ENCODE measurements at regions not wholly inside any gene's neighbourhood (a gene's known extent, or its start where the extent isn't known, plus 50 kb on each side); places are given as distances from the start of the nearest gene placed in this dataset.

GRCh38 chr4:74536557-74536956, 91.6 kb downstream of the AREG start:
- H3K4me3 ChIP-seq (ENCODE audit: low read length): no peak overlapping the region
- TF ChIP-seq CTCF (conservative IDR thresholded peaks at IDR 0.05; ENCODE audit: low read length): peak; percentile 29; the same call in 1 of the 2 replicates
- DNase-seq (ENCODE audit: low read depth): no peak

GRCh38 chr4:74537459-74537858, 92.5 kb downstream of the AREG start:
- no peak for DNase-seq (ENCODE audit: low read depth)
- no peak overlapping the region for H3K4me3 ChIP-seq (ENCODE audit: low read length)
- no peak for TF ChIP-seq CTCF (conservative IDR thresholded peaks at IDR 0.05; ENCODE audit: low read length)

GRCh38 chr4:74539044-74539790, 94.3 kb downstream of the AREG start:
- no peak overlapping the region for H3K4me3 ChIP-seq (ENCODE audit: low read length)
- DNase-seq (ENCODE audit: low read depth): no peak
- TF ChIP-seq CTCF (conservative IDR thresholded peaks at IDR 0.05; ENCODE audit: low read length): no peak

- H3K4me3 ChIP-seq (ENCODE audit: low read length): no peak overlapping the region
- peak; percentile 73 for DNase-seq (ENCODE audit: low read depth)
- no peak for TF ChIP-seq CTCF (conservative IDR thresholded peaks at IDR 0.05; ENCODE audit: low read length)
Observed at GRCh38 chr4:74540193-74540592, 95.3 kb downstream of the AREG start.

GRCh38 chr4:74541667-74542066, 96.7 kb downstream of the AREG start:
- no peak overlapping the region for H3K4me3 ChIP-seq (ENCODE audit: low read length)
- no peak for TF ChIP-seq CTCF (conservative IDR thresholded peaks at IDR 0.05; ENCODE audit: low read length)
- DNase-seq (ENCODE audit: low read depth): no peak

- no peak for TF ChIP-seq CTCF (conservative IDR thresholded peaks at IDR 0.05; ENCODE audit: low read length)
- H3K4me3 ChIP-seq (ENCODE audit: low read length): no peak overlapping the region
Observed at GRCh38 chr4:74543231-74543781, 98.4 kb downstream of the AREG start.

GRCh38 chr4:74543983-74544382, 99.0 kb downstream of the AREG start:
- no peak overlapping the region for H3K4me3 ChIP-seq (ENCODE audit: low read length)
- peak; percentile 82 for DNase-seq (ENCODE audit: low read depth)
- TF ChIP-seq CTCF (conservative IDR thresholded peaks at IDR 0.05; ENCODE audit: low read length): no peak

More at GRCh38 chr4:74543231-74543781, 98.4 kb downstream of the AREG start:
- no peak for DNase-seq (ENCODE audit: low read depth)
